ENCODE measurements at regions not wholly inside any gene's neighbourhood (a gene's known extent, or its start where the extent isn't known, plus 50 kb on each side); places are given as distances from the start of the nearest gene placed in this dataset.

- DNase-seq (ENCODE audit: low spot score), result no peak
- peaks cover 0 to 6% (median 2%) of the 10 kb centered on the region in 4 donors for H3K9me3 ChIP-seq (ENCODE audit: control insufficient read depth in 4 of 4, low read length in 3 of 4)
- H3K27me3 ChIP-seq (ENCODE audit: control insufficient read depth in 4 of 4, insufficient read depth in 4 of 4, low read length in 3 of 4), result peaks cover 0 to 2% (median 0%) of the 10 kb centered on the region in 4 donors
- no peaks in the 10 kb centered on the region for H3K36me3 ChIP-seq (ENCODE audit: control insufficient read depth in 4 of 4, insufficient read depth in 3 of 4, low read depth in 1 of 4, low read length in 3 of 4)
- no peak for TF ChIP-seq ZBTB33 (IDR thresholded peaks at IDR 0.05)
- no peak for TF ChIP-seq GABPA (IDR thresholded peaks at IDR 0.05 in 1 of 2, conservative IDR thresholded peaks at IDR 0.05 in 1 of 2)
- TF ChIP-seq EGR1 (IDR thresholded peaks at IDR 0.05; ENCODE audit: low read depth in 2 of 2), result no peak
- TF ChIP-seq ATF3 (IDR thresholded peaks at IDR 0.05), result no peak
- no peak for TF ChIP-seq HNF4G (IDR thresholded peaks at IDR 0.05)
- TF ChIP-seq FOXA1 (IDR thresholded peaks at IDR 0.05), result no peak
- no peak for TF ChIP-seq RXRA (IDR thresholded peaks at IDR 0.05)
- TF ChIP-seq CTCF (IDR thresholded peaks at IDR 0.05; ENCODE audit: low read depth, low read length, missing input control), result no peak
- no peak for TF ChIP-seq HNF4A (conservative IDR thresholded peaks at IDR 0.05)
- no peak for TF ChIP-seq TAF1 (conservative IDR thresholded peaks at IDR 0.05)
- TF ChIP-seq JUND (IDR thresholded peaks at IDR 0.05), result no peak
- TF ChIP-seq YY1 (IDR thresholded peaks at IDR 0.05), result no peak
- TF ChIP-seq SP1 (IDR thresholded peaks at IDR 0.05), result no peak
- TF ChIP-seq NR2F2 (IDR thresholded peaks at IDR 0.05), result no peak
- no peak overlapping the region for H3K27ac ChIP-seq (ENCODE audit: low read depth in 1 of 2, low read length in 2 of 2)
- no peak overlapping the region for H3K9ac ChIP-seq (ENCODE audit: low read depth in 1 of 2, low read length in 2 of 2)
- no peaks in the 10 kb centered on the region for H3K4me1 ChIP-seq (ENCODE audit: control insufficient read depth in 4 of 4, insufficient read depth in 4 of 4, low read length in 3 of 4)
- 32% methylated on average over 5 of the region's 5 CpGs for WGBS
- no peak overlapping the region for H3K4me3 ChIP-seq (ENCODE audit: low read depth in 1 of 3, low read length in 3 of 3)
Measured at GRCh38 chr12:58285551-58285950, 344.2 kb downstream of the ATP23 start.

- H3K4me1 ChIP-seq (ENCODE audit: control insufficient read depth in 4 of 4, insufficient read depth in 4 of 4, low read length in 3 of 4), result no peaks in the 10 kb centered on the region
- TF ChIP-seq FOXA1 (IDR thresholded peaks at IDR 0.05) (no peak), GABPA (IDR thresholded peaks at IDR 0.05 in 1 of 2, conservative IDR thresholded peaks at IDR 0.05 in 1 of 2) (no peak), RAD21 (IDR thresholded peaks at IDR 0.05) (no peak), MAX (IDR thresholded peaks at IDR 0.05) (no peak), TAF1 (conservative IDR thresholded peaks at IDR 0.05) (no peak), SP1 (IDR thresholded peaks at IDR 0.05) (no peak)
- no peak overlapping the region for H3K9ac ChIP-seq (ENCODE audit: low read depth in 1 of 2, low read length in 2 of 2)
- DNase-seq (ENCODE audit: low spot score), result no peak
- no peak overlapping the region for H3K27ac ChIP-seq (ENCODE audit: low read depth in 1 of 2, low read length in 2 of 2)
- no peaks in the 10 kb centered on the region for H3K36me3 ChIP-seq (ENCODE audit: control insufficient read depth in 4 of 4, insufficient read depth in 3 of 4, low read depth in 1 of 4, low read length in 3 of 4)
- H3K27me3 ChIP-seq (ENCODE audit: control insufficient read depth in 4 of 4, insufficient read depth in 4 of 4, low read length in 3 of 4), result peaks cover 0 to 2% (median 0%) of the 10 kb centered on the region in 4 donors
- no peak overlapping the region for H3K4me3 ChIP-seq (ENCODE audit: low read depth in 1 of 3, low read length in 3 of 3)
- peaks cover 0 to 2% (median under 1%) of the 10 kb centered on the region in 4 donors for H3K9me3 ChIP-seq (ENCODE audit: control insufficient read depth in 4 of 4, low read length in 3 of 4)
Measured at GRCh38 chr12:58286353-58286752, 345.0 kb downstream of the ATP23 start.

- Histone ChIP-seq H3K36me3 (ENCODE audit: control insufficient read depth in 4 of 4, insufficient read depth in 3 of 4, low read depth in 1 of 4, low read length in 3 of 4) (no peaks in the 10 kb centered on the region), H3K27ac (ENCODE audit: low read depth in 1 of 2, low read length in 2 of 2) (no peak overlapping the region), H3K4me1 (ENCODE audit: control insufficient read depth in 4 of 4, insufficient read depth in 4 of 4, low read length in 3 of 4) (no peaks in the 10 kb centered on the region), H3K9me3 (ENCODE audit: control insufficient read depth in 4 of 4, low read length in 3 of 4) (no peaks in the 10 kb centered on the region), H3K27me3 (ENCODE audit: control insufficient read depth in 4 of 4, insufficient read depth in 4 of 4, low read length in 3 of 4) (peaks cover 0 to 2% (median 0%) of the 10 kb centered on the region in 4 donors), H3K4me3 (ENCODE audit: low read depth in 1 of 3, low read length in 3 of 3) (no peak overlapping the region), H3K9ac (ENCODE audit: low read depth in 1 of 2, low read length in 2 of 2) (no peak overlapping the region)
- 90% methylated on average over 6 of the region's 6 CpGs for WGBS
- no peak for DNase-seq (ENCODE audit: low spot score)
- TF ChIP-seq FOXA1 (IDR thresholded peaks at IDR 0.05) (no peak), GABPA (IDR thresholded peaks at IDR 0.05 in 1 of 2, conservative IDR thresholded peaks at IDR 0.05 in 1 of 2) (no peak), MAX (IDR thresholded peaks at IDR 0.05) (no peak), EGR1 (IDR thresholded peaks at IDR 0.05; ENCODE audit: low read depth in 2 of 2) (no peak), ZBTB33 (IDR thresholded peaks at IDR 0.05) (no peak), ATF3 (IDR thresholded peaks at IDR 0.05) (no peak), JUND (IDR thresholded peaks at IDR 0.05) (no peak), TAF1 (conservative IDR thresholded peaks at IDR 0.05) (no peak), REST (IDR thresholded peaks at IDR 0.05) (no peak)
Measured at GRCh38 chr12:58288190-58288589, 346.8 kb downstream of the ATP23 start.

Measured in liver (tissue), 8 donors.